ENCODE measurements at regions not wholly inside any gene's neighbourhood (a gene's known extent, or its start where the extent isn't known, plus 50 kb on each side); places are given as distances from the start of the nearest gene placed in this dataset.

DNA sequence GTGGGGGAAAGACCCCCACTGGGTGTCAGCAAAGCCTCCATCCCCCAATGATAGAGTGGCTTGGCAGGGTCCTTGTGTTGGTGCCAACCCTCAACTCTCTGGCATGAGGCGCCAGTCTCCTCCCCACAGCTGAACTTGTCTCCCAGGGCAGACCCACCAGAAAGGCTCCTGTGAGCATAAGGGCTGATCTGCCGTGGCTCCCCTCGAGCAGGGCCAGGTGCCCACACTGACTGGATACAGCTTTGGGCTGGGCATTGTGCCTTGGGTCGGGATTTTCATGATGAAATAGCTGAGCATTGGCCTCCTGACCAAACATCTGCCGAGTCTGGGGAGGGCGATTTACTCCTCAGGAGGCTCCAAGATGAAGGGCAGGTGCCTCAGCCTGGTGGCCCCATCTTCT, 68.1 kb upstream of the NPTX2 start:
- Histone ChIP-seq H3K9me3 (peaks cover 0 to 14% (median 0%) of the 10 kb centered on the region in 4 donors), H3K27ac (no peak overlapping the region), H3K36me3 (no peaks in the 10 kb centered on the region), H3K4me1 (no peaks in the 10 kb centered on the region), H3K4me3 (no peak overlapping the region), H3K27me3 (no peaks in the 10 kb centered on the region)
- no peak for DNase-seq
- TF ChIP-seq POLR2A (IDR thresholded peaks at IDR 0.05) = no peak
- TF ChIP-seq, protein P1, sequence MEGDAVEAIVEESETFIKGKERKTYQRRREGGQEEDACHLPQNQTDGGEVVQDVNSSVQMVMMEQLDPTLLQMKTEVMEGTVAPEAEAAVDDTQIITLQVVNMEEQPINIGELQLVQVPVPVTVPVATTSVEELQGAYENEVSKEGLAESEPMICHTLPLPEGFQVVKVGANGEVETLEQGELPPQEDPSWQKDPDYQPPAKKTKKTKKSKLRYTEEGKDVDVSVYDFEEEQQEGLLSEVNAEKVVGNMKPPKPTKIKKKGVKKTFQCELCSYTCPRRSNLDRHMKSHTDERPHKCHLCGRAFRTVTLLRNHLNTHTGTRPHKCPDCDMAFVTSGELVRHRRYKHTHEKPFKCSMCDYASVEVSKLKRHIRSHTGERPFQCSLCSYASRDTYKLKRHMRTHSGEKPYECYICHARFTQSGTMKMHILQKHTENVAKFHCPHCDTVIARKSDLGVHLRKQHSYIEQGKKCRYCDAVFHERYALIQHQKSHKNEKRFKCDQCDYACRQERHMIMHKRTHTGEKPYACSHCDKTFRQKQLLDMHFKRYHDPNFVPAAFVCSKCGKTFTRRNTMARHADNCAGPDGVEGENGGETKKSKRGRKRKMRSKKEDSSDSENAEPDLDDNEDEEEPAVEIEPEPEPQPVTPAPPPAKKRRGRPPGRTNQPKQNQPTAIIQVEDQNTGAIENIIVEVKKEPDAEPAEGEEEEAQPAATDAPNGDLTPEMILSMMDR (IDR thresholded peaks at IDR 0.05) = no peak

DNA sequence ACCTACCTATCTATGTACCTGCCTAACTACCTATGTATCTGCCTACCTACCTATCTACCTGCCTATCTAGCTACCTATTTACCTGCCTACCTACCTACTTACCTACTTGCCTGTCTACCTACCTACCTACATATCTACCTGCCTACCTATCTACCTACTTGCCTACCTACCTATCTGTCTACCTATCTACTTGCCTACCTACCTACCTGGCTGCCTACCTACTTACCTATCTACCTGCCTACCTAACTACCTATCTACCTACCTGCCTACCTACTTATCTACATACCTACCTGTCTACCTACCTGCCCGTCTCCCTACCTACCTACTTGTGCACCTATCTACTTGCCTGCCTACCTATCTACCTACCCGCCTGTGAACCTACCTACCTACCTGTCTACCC, 68.7 kb upstream of the NPTX2 start:
- H3K36me3 ChIP-seq = no peaks in the 10 kb centered on the region
- DNase-seq = no peak
- H3K27me3 ChIP-seq = no peaks in the 10 kb centered on the region
- H3K4me1 ChIP-seq = no peaks in the 10 kb centered on the region
- H3K27ac ChIP-seq = no peak overlapping the region
- H3K4me3 ChIP-seq = no peak overlapping the region
- TF ChIP-seq, protein P1 (IDR thresholded peaks at IDR 0.05) = no peak
- TF ChIP-seq POLR2A (IDR thresholded peaks at IDR 0.05) = no peak
- H3K9me3 ChIP-seq = peaks cover 0 to 12% (median 0%) of the 10 kb centered on the region in 4 donors

DNA sequence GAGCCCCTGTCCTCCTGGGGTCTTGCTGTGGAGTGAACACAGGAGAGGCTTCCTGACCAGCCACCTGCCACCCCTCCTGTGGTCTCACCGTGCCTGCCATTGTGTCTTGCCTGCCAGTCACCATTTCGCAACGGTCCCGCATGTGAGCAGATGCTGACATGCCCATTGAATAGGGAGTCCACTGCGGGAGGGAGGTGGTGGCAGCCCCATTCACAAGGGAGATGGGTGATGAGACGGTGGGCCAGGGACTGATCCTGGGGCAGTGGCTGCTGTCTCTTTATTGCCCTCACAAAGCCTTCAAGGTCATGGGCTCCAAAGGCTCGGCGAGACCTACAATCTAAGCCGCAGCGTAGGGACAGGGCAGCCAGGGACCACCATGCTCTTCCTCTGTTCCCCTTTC, 76.0 kb upstream of the NPTX2 start:
- H3K4me1 ChIP-seq = no peaks in the 10 kb centered on the region
- H3K27ac ChIP-seq = no peak overlapping the region
- no peaks in the 10 kb centered on the region for H3K27me3 ChIP-seq
- no peak for DNase-seq
- TF ChIP-seq, protein P1 (IDR thresholded peaks at IDR 0.05) = no peak
- TF ChIP-seq POLR2A (IDR thresholded peaks at IDR 0.05) = no peak
- H3K36me3 ChIP-seq = no peaks in the 10 kb centered on the region
- no peaks in the 10 kb centered on the region for H3K9me3 ChIP-seq
- H3K4me3 ChIP-seq = no peak overlapping the region

DNA sequence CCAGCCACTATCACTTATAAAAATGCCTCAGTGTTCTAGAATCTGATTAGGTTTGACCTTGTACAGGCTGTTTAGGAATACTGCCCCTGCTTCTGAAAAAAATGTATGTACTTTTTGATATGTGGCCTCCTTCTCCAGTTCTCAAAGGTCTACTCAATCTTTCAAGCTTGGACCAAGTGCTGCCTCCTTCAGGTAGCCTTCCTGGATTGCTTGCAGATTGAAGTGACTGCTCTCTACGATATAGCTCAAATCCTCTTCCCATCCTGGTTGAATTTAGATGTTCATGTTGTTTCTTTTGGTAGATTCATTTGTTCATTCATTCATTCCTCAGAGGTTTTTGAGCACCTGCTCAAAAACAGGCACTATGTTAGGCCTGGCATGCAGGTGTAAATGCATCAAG, 77.2 kb upstream of the NPTX2 start:
- Histone ChIP-seq H3K36me3 (no peaks in the 10 kb centered on the region), H3K27ac (no peak overlapping the region), H3K4me1 (no peaks in the 10 kb centered on the region), H3K4me3 (no peak overlapping the region), H3K27me3 (no peaks in the 10 kb centered on the region), H3K9me3 (no peaks in the 10 kb centered on the region)
- TF ChIP-seq, protein P1 (IDR thresholded peaks at IDR 0.05) = no peak
- no peak for TF ChIP-seq POLR2A (IDR thresholded peaks at IDR 0.05)
- DNase-seq = no peak

- TF ChIP-seq POLR2A (IDR thresholded peaks at IDR 0.05) = no peak
- TF ChIP-seq, protein P1 (IDR thresholded peaks at IDR 0.05) = no peak
- Histone ChIP-seq H3K27me3 (no peaks in the 10 kb centered on the region), H3K27ac (no peak overlapping the region), H3K4me3 (no peak overlapping the region), H3K36me3 (no peaks in the 10 kb centered on the region), H3K9me3 (no peaks in the 10 kb centered on the region), H3K4me1 (no peaks in the 10 kb centered on the region)
- DNase-seq = no peak
Measured at GRCh38 chr7:98536803-98537202, 80.3 kb upstream of the NPTX2 start.

GRCh38 chr7:98534493-98534892, 82.6 kb upstream of the NPTX2 start:
- no peak for TF ChIP-seq POLR2A (IDR thresholded peaks at IDR 0.05)
- TF ChIP-seq, protein P1 (IDR thresholded peaks at IDR 0.05) = no peak
- H3K27me3 ChIP-seq = no peaks in the 10 kb centered on the region
- no peaks in the 10 kb centered on the region for H3K36me3 ChIP-seq
- H3K9me3 ChIP-seq = no peaks in the 10 kb centered on the region
- H3K4me1 ChIP-seq = no peaks in the 10 kb centered on the region
- no peak overlapping the region for H3K27ac ChIP-seq
- DNase-seq = no peak
- no peak overlapping the region for H3K4me3 ChIP-seq

All from Peyer's patch (tissue), 4 donors.